HG03097 (cell line): ENCODE measurements at regions not wholly inside any gene's neighbourhood (a gene's known extent, or its start where the extent isn't known, plus 50 kb on each side); places are given as distances from the start of the nearest gene placed in this dataset.
"Not testable (repeated sequence)": the region's sequence is repeated elsewhere in the genome, so short reads cannot be mapped to it uniquely, and the experiment has no call there.

ENCODE experiments used
- ATAC-seq: cut with Tn5 transposase; IDR thresholded peaks from one replicate; pipeline ENCODE4 v1.9.1; 2021; ENCODE audit not compliant: unreplicated experiment, low FRiP score

DNA sequence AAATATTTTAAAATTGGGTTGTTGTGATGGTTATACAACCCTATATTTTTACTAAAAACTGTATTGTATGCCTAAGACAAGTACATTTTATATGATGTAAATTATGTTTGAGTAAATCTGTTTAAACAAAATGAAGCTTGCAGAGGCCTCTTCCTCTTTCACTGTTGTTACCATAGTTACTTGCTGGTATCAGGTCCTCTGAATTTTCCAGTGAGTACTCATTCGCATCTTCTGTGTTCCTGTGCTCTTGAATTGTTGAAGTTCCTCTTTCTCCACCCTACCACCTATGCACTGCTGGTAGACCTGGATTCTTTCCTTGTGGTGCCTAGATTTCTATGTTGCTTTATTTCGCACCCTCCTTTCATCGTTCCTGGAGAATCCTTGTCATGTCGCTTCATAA lies 938.5 kb upstream of the ACO1 start:
- no peak for ATAC-seq

DNA sequence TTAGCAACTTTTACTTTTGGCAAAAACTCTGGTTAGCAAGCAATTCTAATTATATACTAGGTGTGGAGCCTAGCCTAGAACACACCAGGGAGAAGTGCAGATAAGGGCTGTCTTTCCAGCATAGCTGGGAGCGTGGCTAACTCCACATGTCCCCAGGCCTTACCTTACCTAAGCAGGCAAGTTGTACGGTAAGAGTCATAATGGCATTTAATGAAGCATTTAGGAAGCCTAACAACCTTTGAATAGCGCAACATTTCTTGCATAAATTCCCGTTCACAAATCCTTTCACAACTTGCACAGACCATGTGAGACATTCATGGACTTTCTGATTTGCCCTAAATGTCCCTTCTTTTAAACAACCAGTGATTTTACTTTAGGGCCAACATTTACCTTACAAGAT lies 917.4 kb upstream of the ACO1 start:
- ATAC-seq, result no peak

DNA sequence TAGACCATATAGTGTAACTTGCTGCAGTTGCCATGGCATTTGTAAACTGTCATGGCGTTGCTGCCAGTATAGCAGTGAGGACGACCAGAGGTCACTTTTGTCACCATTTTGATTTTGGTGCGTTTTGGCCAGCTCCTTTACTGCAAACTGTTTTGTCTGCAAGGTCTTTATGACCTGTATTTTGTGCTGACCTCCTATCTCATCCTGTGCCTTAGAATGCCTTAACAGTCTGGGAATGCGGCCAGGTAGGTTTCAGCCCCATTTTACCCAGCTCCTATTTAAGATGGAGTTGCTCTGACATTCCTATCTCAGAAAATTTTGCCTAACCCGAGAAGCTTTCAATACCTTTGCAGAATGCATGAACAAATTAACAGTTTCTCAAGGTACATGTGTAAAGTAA lies 914.4 kb upstream of the ACO1 start:
- ATAC-seq, result no peak

DNA sequence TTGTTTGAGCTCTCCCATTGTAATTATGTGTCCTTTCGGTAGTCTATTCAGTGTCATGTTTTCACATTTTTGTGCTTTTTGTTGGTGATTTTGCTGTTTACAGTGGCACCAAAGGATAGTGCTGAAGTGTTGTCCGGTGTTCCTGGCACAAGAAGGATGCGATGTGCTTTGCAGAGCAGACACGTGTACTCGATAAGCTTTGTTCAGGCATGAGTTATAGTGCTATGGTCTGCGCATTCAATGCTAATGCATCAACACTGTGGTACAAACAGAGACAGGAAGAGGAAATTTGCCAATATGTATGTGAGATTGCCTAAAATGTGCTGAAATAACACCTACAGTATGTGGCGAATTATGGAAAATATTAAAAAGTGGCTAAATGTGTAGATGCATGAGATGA lies 913.4 kb upstream of the ACO1 start:
- ATAC-seq, result no peak

DNA sequence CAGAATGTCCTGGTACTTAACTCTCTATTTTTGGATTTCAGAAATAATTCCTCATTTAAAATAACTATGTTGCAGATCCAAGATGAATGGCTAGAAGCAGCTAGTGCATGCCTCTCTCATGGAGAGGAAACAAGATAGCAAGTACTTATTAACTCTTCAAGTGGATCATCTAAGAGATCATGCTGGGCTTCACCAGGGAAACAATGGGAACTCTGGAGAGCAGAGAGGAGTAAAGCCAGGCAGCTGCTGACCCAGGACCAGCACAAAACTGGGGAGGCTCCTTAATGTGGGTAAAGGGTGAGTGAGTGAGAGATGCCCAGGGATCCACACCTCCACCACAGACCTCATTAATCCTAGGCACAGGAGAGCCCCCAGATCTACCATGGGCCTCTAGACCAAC lies 897.8 kb upstream of the ACO1 start:
- no peak for ATAC-seq

DNA sequence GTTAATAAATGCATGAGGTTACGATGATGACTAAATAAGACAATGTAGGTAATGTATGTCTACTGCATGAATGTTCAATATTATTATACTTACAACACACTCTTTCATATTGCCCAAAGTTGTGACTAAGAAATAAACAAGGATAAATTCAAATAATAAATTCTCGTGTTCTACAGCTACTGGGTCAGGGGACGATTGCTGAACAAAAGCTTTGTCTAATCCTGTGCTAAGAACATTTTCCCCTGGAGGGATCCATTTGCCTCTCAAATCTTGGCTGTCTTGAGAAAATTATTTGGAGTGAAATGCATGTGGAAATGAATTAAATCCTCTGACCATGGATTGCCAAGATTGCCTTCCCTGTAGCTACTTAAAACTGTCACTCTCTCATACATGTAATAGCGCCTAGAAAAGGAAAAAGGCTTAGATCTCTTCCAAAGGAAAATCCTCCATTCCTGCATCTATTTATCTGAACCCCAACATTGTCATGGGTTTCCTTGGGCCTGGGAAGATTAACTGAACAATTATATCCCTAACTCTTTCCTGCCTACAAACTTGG lies 893.8 kb upstream of the ACO1 start:
- ATAC-seq, result no peak

DNA sequence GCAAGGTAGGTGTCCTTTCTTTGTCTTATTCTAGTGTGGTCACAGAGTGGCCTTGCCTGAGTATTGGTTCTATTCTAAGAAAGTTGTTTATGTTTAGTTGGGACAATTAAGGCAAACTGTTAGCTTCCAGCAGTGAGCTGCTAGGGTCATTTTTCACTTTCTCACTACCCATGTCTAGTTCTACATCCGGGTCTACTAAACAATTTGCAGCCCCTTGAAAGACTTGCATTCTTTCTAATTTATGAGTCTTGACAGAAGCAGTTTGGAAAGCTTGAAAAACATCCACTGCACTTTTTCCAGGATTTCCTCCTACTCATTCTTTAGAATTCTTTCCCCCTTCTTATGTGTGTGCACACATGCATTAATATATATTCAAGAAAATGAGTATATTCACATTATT lies 892.2 kb upstream of the ACO1 start:
- no peak for ATAC-seq

DNA sequence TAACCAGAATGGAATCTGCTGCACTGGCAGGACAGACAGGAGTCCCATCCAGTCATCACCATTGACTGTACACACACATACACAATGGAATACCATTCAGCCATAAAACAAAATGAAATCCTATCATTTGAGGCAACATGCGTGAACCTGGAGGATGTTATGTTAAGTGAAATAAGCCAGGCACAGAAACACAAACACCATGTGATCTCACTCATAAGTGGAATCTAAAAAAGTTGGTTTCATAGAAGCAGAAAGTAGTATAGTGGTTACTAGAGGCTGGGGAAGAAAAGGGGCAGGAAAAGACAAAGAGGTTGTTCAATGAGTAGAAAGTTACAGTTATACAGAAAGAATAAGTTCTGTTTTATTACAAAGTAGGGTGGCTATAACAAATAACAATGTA lies 884.0 kb upstream of the ACO1 start:
- no peak for ATAC-seq

DNA sequence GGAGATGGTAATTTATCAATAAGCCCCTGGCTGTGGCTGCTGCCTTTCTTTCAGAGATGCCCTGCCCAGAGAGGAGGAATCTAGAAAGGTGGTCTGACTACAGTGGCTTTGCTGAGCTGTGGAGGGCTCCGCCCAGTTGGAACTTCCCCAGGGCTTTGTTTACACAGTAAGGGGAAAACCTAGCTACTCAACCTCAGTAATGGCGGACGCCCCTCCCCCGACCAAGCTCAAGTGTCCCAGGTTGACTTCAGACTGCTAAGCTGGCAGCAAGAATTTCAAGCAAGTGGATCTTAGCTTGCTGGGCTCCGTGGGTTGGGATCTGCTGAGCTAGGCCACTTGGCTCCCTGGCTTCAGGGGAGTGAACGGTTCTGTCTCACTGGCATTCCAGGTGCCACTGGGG lies 865.4 kb upstream of the ACO1 start:
- no peak for ATAC-seq

DNA sequence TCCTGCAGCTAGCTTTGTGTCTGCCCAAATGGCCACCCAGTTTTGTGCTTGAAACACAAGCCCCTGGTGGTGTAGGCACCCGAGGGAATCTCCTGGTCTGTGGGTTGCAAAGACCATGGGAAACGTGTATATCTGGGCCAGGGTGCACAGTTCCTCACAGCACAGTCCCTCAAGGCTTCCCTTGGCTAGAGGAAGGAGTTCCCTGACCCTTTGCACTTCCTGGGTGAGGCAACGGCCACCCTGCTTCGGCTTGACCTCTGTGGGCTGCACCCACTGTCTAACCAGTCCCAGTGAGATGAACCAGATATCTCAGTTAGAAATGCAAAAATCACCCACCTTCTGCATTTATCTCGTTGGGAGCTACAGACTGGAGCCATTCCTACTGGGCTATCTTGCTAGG lies 865.0 kb upstream of the ACO1 start:
- ATAC-seq, result no peak

DNA sequence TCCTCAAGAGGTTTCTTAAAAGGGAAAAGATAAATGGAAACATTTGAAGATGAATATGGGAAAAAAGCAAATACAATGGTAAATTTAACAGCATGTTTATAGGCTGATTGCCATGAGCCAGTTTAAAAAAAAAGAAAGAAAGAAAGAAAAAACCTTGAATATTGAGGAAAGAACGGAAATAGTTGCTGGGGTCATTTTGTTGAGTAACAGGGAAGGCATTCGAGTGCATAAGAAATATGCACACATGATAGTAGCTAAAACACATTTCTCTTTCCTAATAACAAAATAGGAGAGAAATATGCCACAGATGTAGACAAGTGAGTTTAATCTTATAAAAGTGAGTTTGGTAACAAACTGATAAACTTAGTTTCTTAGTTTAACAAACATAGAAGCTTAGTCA lies 864.6 kb upstream of the ACO1 start:
- no peak for ATAC-seq

DNA sequence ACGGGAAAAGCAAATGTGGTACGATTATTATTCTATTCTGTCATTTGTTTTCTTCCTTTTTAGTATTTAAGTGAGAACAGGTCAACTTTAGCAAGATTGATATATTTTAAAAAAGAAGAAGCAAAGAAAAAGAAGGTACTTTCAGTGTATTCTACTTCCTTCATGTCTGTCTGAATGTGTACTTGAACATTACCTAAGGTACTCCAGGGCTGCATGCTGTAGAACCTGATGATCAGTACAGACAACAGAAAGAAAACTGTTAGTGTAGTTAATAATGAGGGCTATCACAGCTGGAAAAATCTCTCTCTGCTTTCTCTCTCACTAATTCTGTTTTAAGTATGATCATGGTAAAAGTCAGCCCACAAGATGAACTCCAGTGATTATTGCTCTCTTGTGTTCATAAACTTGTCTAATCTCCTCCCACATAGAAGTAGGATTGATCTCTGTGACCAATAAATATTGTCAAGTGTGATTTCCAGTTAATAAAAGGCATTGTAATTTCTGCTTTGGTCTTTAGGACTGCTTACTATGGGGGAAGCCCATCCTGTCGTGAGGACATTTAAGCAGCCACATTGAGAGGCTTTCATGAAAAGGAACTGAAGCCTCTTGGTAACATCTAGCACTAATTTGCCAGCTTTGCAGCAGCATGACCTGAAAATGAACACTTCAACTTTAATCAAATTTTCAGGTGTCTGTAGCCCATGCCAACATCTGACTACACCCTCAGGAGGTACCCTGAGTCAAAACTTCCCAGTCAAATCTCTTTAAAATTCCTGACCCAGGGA lies 864.0 kb upstream of the ACO1 start:
- no peak for ATAC-seq

DNA sequence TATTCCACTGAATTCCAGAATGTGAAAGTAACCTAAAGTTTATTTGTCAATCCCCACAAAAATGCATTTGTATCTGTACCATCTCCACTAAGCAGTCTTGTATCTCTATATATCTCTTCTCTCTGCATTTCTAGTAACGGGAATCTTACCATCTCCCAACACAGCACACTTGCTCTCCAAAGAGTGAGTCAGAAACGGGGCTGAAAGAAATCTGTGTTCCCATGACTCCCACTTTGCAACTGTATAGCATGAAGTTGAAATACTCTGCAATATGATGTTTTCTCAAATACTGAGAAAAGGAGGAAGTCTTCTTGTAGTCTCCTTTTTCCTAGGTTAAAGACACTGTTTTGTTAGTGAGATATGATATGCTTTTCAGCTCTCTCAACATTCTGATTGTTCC lies 848.8 kb upstream of the ACO1 start:
- ATAC-seq, result no peak

DNA sequence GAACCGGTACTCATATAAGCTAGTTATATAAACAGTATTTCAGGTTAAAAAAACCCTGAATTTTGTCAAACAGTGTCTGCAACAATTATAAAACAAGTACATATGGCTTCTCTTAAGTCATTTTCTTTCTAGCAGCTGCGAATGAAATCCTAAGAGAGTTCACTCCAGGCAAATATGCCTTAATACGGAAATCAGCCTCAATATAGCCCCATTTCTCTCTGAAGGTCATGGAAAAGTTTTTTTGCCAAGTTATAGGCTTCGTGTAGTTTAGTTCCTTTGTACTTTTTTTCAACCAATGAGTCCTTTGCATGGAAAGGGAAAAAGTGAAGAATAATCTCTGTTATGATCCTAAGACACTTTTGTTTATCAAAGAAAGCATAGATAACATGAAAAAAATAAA lies 848.0 kb upstream of the ACO1 start:
- ATAC-seq, result no peak

DNA sequence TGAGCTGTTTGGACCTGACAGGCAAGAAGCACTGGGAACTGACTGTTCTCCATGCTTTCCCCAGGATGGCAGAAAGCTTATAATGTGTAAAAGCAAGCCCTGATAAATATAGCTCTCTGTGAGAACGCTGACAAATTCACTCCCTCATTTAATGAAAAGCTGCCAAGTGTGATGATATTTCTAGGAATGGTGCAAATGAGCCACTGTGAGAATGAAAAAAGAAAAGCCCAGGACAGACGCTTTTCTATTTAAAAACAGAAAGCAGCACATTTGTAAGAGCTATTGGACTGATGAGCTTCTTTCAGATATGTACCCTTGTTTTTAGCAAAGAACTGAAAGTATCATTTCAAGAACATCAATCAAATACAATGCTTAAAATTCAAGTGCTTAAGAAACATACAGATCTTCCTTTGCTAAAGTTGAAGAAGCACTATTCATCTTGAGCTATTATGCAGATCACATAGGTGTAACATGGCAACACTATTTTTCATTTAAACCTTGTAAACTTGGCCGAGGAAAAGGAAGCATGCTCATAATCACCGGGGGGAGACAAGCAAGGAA lies 842.6 kb upstream of the ACO1 start:
- no peak for ATAC-seq

DNA sequence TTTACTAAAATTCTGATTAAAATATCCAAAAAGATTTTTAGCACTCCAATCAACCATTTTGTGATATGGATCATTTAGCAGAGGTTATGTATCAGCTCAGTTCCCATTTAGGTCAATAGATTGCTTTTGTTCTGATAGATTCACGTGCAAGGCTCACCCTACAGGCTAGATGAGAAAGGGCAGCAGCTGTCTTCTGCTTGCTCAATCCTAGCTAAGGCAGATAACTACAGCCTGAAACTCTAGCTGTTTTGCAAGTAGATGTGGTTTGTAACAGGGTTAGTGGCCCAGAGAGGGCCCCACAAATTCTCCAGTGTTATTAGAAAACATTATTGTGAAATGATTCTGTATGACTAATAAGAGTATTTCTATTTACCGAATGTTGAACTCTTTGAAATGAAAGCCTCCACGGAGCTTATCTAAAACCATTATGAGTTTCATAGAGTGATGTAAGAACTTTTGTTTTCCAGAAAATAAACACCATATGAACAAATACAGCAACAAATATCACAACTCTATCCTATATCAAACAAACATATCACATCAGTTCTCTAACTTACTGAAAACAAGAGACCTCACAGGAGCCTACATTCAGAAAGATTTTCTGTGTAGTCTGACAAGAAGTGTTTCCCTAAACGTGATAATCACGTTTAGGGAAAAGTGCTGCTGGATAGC lies 841.9 kb upstream of the ACO1 start:
- ATAC-seq, result peak; percentile 100

DNA sequence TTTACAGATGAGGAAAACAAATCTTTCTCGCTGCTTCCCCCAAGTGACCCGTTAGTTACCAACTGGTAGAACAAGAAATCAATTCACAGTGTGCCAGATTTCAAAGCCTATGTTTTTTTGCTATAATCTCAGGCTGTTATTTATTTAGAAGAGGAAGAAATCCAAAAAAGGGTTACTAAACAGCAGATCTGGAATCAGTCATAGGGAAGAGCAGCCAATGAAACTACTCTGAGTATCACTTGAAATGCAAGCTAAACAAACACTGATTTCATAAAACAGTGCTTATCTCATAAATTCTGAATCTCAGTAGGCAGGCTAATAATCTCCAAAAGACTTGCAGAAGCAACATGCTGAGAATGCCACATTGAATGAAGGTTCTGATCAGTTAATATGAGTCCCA lies 829.5 kb upstream of the ACO1 start:
- ATAC-seq, result no peak

DNA sequence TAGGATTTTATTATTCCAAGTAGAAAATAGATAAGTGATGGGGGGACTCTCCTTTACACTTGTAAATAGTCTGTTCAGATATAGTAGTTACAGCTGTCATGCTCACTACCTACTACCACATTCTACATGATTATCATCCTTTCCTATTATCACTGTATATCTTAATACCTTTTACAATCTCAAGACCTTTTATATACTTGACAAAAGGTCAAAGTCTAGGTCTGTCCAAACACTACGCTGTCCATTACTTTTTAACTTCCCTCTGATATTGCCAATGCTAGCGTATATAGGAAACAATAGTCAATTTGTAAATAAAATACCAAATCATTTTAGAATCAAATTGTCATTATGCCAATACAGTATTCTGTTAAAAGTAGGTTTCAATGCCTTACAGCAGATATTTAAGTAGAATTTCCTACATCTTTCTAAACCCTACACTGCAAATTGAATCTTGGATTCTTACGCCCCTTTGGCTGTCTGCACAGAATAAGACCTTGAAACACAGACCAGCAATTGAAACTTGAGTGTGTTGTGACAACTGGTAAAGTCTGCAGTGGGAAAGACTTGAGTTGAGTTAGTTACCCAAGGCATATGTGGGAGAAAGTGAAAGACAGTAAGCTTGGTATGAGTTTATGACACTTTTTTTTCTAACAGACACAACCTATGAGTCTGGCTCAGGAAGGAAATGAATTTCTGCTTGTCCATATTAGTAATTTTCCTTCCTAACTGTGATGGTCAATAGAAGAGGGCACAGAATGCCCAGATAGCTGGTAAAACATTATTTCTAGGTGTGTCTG lies 827.6 kb upstream of the ACO1 start:
- no peak for ATAC-seq

DNA sequence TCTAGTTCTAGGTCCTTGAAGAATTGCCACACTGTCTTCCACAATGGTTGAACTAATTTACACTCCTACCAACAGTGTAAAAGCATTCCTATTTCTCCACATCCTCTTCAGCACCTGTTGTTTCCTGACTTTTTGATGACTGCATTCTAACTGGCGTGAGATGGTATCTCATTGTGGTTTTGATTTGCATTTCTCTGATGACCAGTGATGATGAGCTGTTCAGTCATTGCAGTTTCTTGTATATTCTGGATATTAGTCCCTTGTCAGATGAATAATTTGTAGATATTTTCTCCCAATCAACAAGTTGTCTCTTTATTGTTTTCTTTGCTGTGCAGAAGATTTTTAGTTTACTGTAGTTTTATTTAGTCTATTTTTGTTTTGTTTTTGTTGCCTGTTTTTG lies 812.3 kb upstream of the ACO1 start:
- ATAC-seq, result not testable (repeated sequence)

DNA sequence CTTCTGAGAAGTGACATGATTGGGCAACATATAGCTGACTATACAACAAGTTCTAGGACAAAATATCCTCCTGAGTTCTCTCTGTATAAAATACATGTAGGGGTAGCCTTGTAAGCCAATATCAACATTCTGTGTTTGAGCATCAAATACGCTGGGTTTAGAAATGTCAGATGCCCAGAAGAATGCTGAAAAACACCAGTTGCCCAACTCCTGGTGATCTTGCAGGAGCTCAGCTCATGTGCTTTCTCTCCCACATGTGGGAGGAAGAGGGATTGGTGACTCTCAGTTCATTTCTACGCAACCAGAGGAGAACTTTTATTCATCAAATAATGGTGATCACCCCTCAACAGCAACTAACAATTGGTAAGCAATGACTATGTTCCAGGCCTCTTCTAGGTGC lies 810.9 kb upstream of the ACO1 start:
- ATAC-seq, result no peak
